Keratinocyte (primary cell): ENCODE measurements at regions not wholly inside any gene's neighbourhood (a gene's known extent, or its start where the extent isn't known, plus 50 kb on each side); places are given as distances from the start of the nearest gene placed in this dataset.

ENCODE experiments used
- DNase-seq: peaks from one replicate; pipeline ENCODE4 v3.0.0-alpha.2; 2011; ENCODE audit warnings: low read depth, missing footprints, low spot score
- FAIRE-seq: peaks from 2 replicates; lab custom pipeline; 2011; peaks lifted over from hg19 to GRCh38; lab: Jason Lieb, UNC
- H2AFZ ChIP-seq: 2 replicates; pipeline ENCODE4 v1.6.0; 2012; ENCODE audit warnings: low read length, control low read depth, inconsistent platforms; ENCODE audit not compliant: control insufficient read depth
- H3K27ac ChIP-seq: 2 replicates; pipeline ENCODE4 v1.5.1; 2011; ENCODE audit warnings: low read length; ENCODE audit not compliant: control insufficient read depth, insufficient read depth
- H3K27me3 ChIP-seq: 3 replicates; pipeline ENCODE4 v1.6.0; 2011; ENCODE audit warnings: low read length; ENCODE audit not compliant: control insufficient read depth, insufficient read depth; ENCODE audit errors: extremely low read depth
- H3K36me3 ChIP-seq, 2 experiments: 2 replicates in 1 of 2; 3 replicates in 1 of 2; pipeline ENCODE4 v1.5.1; 2011; ENCODE audit warnings: low read length in 2 of 2, mild to moderate bottlenecking in 1 of 2; ENCODE audit not compliant: control insufficient read depth in 2 of 2, insufficient read depth in 2 of 2; ENCODE audit errors: extremely low read depth in 1 of 2
- H3K4me1 ChIP-seq: 3 replicates; pipeline ENCODE4 v1.5.1; 2011; ENCODE audit warnings: low read length; ENCODE audit not compliant: control insufficient read depth, insufficient read depth; ENCODE audit errors: extremely low read depth
- H3K4me2 ChIP-seq: 3 replicates; pipeline ENCODE4 v1.6.0; 2011; ENCODE audit warnings: low read depth, low read length; ENCODE audit not compliant: control insufficient read depth, insufficient read depth; ENCODE audit errors: extremely low read depth
- H3K4me3 ChIP-seq, 3 experiments: fragments of 200-600 bp in 1 of 3; sonication (generic) in 1 of 3; 2 replicates in 2 of 3; 3 replicates in 1 of 3; pipeline ENCODE4 v1.5.1; 2011 to 2016; ENCODE audit warnings: low read length in 3 of 3, mild to moderate bottlenecking in 3 of 3, control low read depth in 2 of 3, inconsistent platforms in 1 of 3, low read depth in 1 of 3, mixed read lengths in 1 of 3, mixed run types in 1 of 3, moderate library complexity in 1 of 3; ENCODE audit not compliant: control insufficient read depth in 2 of 3, insufficient read depth in 2 of 3; ENCODE audit errors: extremely low read depth in 1 of 3
- H3K79me2 ChIP-seq: 2 replicates; pipeline ENCODE4 v1.6.0; 2012; ENCODE audit warnings: low read length; ENCODE audit not compliant: control insufficient read depth, insufficient read depth
- H3K9ac ChIP-seq: 3 replicates; pipeline ENCODE4 v1.6.0; 2011; ENCODE audit warnings: low read length; ENCODE audit not compliant: control insufficient read depth, insufficient read depth; ENCODE audit errors: extremely low read depth
- H3K9me1 ChIP-seq: 3 replicates; pipeline ENCODE4 v1.6.0; 2011; ENCODE audit warnings: low read length; ENCODE audit not compliant: control insufficient read depth, insufficient read depth; ENCODE audit errors: extremely low read depth
- H3K9me3 ChIP-seq: 2 replicates; pipeline ENCODE4 v1.5.1; 2012; ENCODE audit warnings: low read depth, low read length; ENCODE audit not compliant: control insufficient read depth
- H4K20me1 ChIP-seq: 3 replicates; pipeline ENCODE4 v1.6.0; 2011; ENCODE audit warnings: low read length; ENCODE audit not compliant: control insufficient read depth, insufficient read depth; ENCODE audit errors: extremely low read depth
- CTCF ChIP-seq, 3 experiments: IDR thresholded peaks in 1 of 3; conservative IDR thresholded peaks in 1 of 3; optimal IDR thresholded peaks in 1 of 3; 2 replicates in 2 of 3; 3 replicates in 1 of 3; pipeline versions ENCODE3 to v1.5.1; 2011; ENCODE audit warnings: low read length in 3 of 3, mild to moderate bottlenecking in 3 of 3, moderate library complexity in 2 of 3, control low read depth in 1 of 3, inconsistent platforms in 1 of 3; ENCODE audit not compliant: insufficient read depth in 2 of 3; ENCODE audit errors: extremely low read depth in 1 of 3
- EZH2 ChIP-seq: IDR thresholded peaks from one replicate; pipeline ENCODE4 v1.6.1; 2012; ENCODE audit warnings: inconsistent platforms, mild to moderate bottlenecking, low read length, moderate library complexity
- dilution Hi-C: fragments of 300-500 bp; cut with MboI; formaldehyde crosslinking; loops from one replicate; pipeline ENCODE4 v1.7.0; 2020; ENCODE audit warnings: low sequenced_read_pairs; ENCODE audit not compliant: extremely low pct_ligation_motif_present

GRCh38 chr4:180674619-180675358 is 1568.4 kb upstream of the TENM3 start:
- H3K4me3 ChIP-seq: no peak overlapping the region
- no peaks in the 10 kb centered on the region for H3K4me1 ChIP-seq
- H3K9ac ChIP-seq: no peak overlapping the region
- no peaks in the 10 kb centered on the region for H3K27me3 ChIP-seq
- no peak for DNase-seq
- no peaks in the 10 kb centered on the region for H3K36me3 ChIP-seq
- dilution Hi-C loops: no loop called here
- H3K9me1 ChIP-seq: no peaks in the 10 kb centered on the region
- no peak overlapping the region for H2AFZ ChIP-seq
- no peak for TF ChIP-seq EZH2
- TF ChIP-seq CTCF (optimal IDR thresholded peaks at IDR 0.05 in 1 of 3, IDR thresholded peaks at IDR 0.05 in 1 of 3, conservative IDR thresholded peaks at IDR 0.05 in 1 of 3; ENCODE audit: extremely low read depth in 1 of 3, insufficient read depth in 2 of 3, low read length in 3 of 3): no peak
- H3K79me2 ChIP-seq: no peaks in the 10 kb centered on the region
- no peaks in the 10 kb centered on the region for H3K9me3 ChIP-seq
- no peak for FAIRE-seq
- no peak overlapping the region for H3K4me2 ChIP-seq
- no peaks in the 10 kb centered on the region for H4K20me1 ChIP-seq
- no peak overlapping the region for H3K27ac ChIP-seq

GRCh38 chr4:180675359-180675650 is 1567.9 kb upstream of the TENM3 start:
- no peaks in the 10 kb centered on the region for H3K4me1 ChIP-seq
- DNase-seq (no peak), FAIRE-seq (no peak)
- H3K36me3 ChIP-seq: no peaks in the 10 kb centered on the region
- no peak overlapping the region for H2AFZ ChIP-seq
- no peak overlapping the region for H3K9ac ChIP-seq
- no peak overlapping the region for H3K4me2 ChIP-seq
- dilution Hi-C loops: no loop called here
- no peaks in the 10 kb centered on the region for H4K20me1 ChIP-seq
- no peaks in the 10 kb centered on the region for H3K9me3 ChIP-seq
- H3K79me2 ChIP-seq: no peaks in the 10 kb centered on the region
- H3K27me3 ChIP-seq: no peaks in the 10 kb centered on the region
- no peak for TF ChIP-seq EZH2
- no peak for TF ChIP-seq CTCF (optimal IDR thresholded peaks at IDR 0.05 in 1 of 3, IDR thresholded peaks at IDR 0.05 in 1 of 3, conservative IDR thresholded peaks at IDR 0.05 in 1 of 3; ENCODE audit: extremely low read depth in 1 of 3, insufficient read depth in 2 of 3, low read length in 3 of 3)
- H3K9me1 ChIP-seq: no peaks in the 10 kb centered on the region
- H3K4me3 ChIP-seq: no peak overlapping the region
- H3K27ac ChIP-seq: no peak overlapping the region
